Sigmoid colon (tissue), 6 donors: ENCODE measurements at regions not wholly inside any gene's neighbourhood (a gene's known extent, or its start where the extent isn't known, plus 50 kb on each side); places are given as distances from the start of the nearest gene placed in this dataset.

Experiments
- DNase-seq: peaks from one replicate; pipeline ENCODE4 v3.0.0-alpha.2; 2019
- H3K27ac ChIP-seq, 4 donors: fragments of 200-600 bp; sonication (generic); one replicate each; pipeline ENCODE4 v1.5.1; 2016 to 2019; ENCODE audit warnings: mild to moderate bottlenecking in 1 of 4
- H3K27me3 ChIP-seq, 3 donors: fragments of 200-600 bp; sonication (generic); one replicate each; pipeline ENCODE4 v1.5.1; 2019; ENCODE audit warnings: mild to moderate bottlenecking in 1 of 3
- H3K36me3 ChIP-seq, 4 donors: fragments of 200-600 bp; sonication (generic); one replicate each; pipeline ENCODE4 v1.5.1; 2016 to 2019
- H3K4me1 ChIP-seq, 4 donors: fragments of 200-600 bp; sonication (generic); one replicate each; pipeline ENCODE4 v1.5.1; 2017 to 2019
- H3K4me3 ChIP-seq, 4 donors: fragments of 200-600 bp; sonication (generic); one replicate each; pipeline ENCODE4 v1.5.1; 2017 to 2019; ENCODE audit warnings: mild to moderate bottlenecking in 2 of 4, moderate library complexity in 1 of 4
- H3K9me3 ChIP-seq, 4 donors: fragments of 200-600 bp in 3 of 4; sonication (generic) in 3 of 4; one replicate each; pipeline versions ENCODE4 v1.5.1 to v1.6.1; 2013 to 2019
- CTCF ChIP-seq, 4 experiments: fragments of 450-650 bp in 3 of 4; fragments of 200-600 bp in 1 of 4; IDR thresholded peaks; one replicate each; pipeline ENCODE4 v1.5.1; 2016 to 2019; ENCODE audit warnings: antibody characterized with exemption in 4 of 4, mild to moderate bottlenecking in 3 of 4, moderate library complexity in 2 of 4
- EP300 ChIP-seq, 4 donors: sonication (generic); formaldehyde crosslinking; IDR thresholded peaks; one replicate each; pipeline ENCODE4 v1.6.1; 2017; ENCODE audit warnings: antibody characterized with exemption in 4 of 4
- POLR2A ChIP-seq, 2 donors: fragments of 450-650 bp; IDR thresholded peaks; one replicate each; pipeline ENCODE4 v1.6.1; 2016; ENCODE audit warnings: antibody characterized with exemption in 2 of 2, mild to moderate bottlenecking in 2 of 2, moderate library complexity in 2 of 2
- POLR2AphosphoS5 ChIP-seq, 4 donors: sonication (generic); formaldehyde crosslinking; IDR thresholded peaks; one replicate each; pipeline ENCODE4 v1.6.1; 2017; ENCODE audit warnings: antibody characterized with exemption in 4 of 4
- WGBS, 2 donors: extraction: QIAGEN DNeasy Blood & Tissue Kit; methylation state at CpG; one replicate each; pipeline ENCODE4 v1.1.7; 2013; 5-methylcytosine and 5-hydroxymethylcytosine counted together
- intact Hi-C: fragments of 100-400 bp; cut with DNase I; formaldehyde crosslinking; loops from one replicate; pipeline ENCODE4 v1.15.1; 2023
- donor health status: healthy with polysubstance abuse.
- donor health status: healthy.

DNA sequence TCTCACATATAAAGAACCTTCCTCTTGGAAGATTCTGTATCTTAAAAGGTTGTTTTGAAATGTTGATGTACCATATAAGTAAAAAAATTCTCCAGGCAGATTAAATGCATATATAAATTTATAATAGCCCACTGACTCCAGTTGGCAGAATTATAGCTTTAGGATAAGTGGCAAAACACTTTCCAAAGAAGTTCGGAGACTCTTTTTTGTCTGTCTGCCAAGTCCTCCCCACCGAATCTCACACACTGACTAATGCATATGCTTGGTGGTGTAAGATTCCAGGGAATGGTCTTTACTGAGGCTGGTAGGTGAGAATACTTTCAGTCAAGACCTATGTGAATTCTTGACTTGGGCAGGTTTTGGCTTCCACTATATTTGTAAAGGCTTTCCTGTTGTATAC is 724.3 kb upstream of the CXADR start:
- no peaks in the 10 kb centered on the region for H3K27me3 ChIP-seq
- intact Hi-C loops = no loop called here
- no peak overlapping the region for H3K4me3 ChIP-seq
- DNase-seq = no peak
- H3K36me3 ChIP-seq = no peaks in the 10 kb centered on the region
- 35 to 38% methylated on average over 2 of the region's 2 CpGs for WGBS, 2 donors
- no peaks in the 10 kb centered on the region for H3K4me1 ChIP-seq
- H3K27ac ChIP-seq = no peak overlapping the region
- peaks cover 0 to 5% (median 1%) of the 10 kb centered on the region in 4 donors for H3K9me3 ChIP-seq
- no peak for TF ChIP-seq POLR2A (IDR thresholded peaks at IDR 0.05)
- TF ChIP-seq EP300 (IDR thresholded peaks at IDR 0.05) = no peak
- no peak for TF ChIP-seq CTCF (IDR thresholded peaks at IDR 0.05)
- TF ChIP-seq POLR2AphosphoS5 (IDR thresholded peaks at IDR 0.05) = no peak

- no peaks in the 10 kb centered on the region for H3K36me3 ChIP-seq
- H3K27ac ChIP-seq = no peak overlapping the region
- H3K9me3 ChIP-seq = no peaks in the 10 kb centered on the region
- intact Hi-C loops = no loop called here
- peaks cover 0 to 2% (median 0%) of the 10 kb centered on the region in 4 donors for H3K4me1 ChIP-seq
- H3K4me3 ChIP-seq = no peak overlapping the region
- TF ChIP-seq POLR2AphosphoS5 (IDR thresholded peaks at IDR 0.05) = no peak
- TF ChIP-seq EP300 (IDR thresholded peaks at IDR 0.05) = no peak
- 83 to 90% methylated on average over 3 of the region's 3 CpGs for WGBS, 2 donors
- no peaks in the 10 kb centered on the region for H3K27me3 ChIP-seq
- no peak for DNase-seq
Observed at GRCh38 chr21:16789636-16790035, 723.2 kb upstream of the CXADR start.

GRCh38 chr21:16792101-16792500 is 720.7 kb upstream of the CXADR start:
- no peak overlapping the region for H3K4me3 ChIP-seq
- no peak for DNase-seq
- no peak overlapping the region for H3K27ac ChIP-seq
- 81 to 83% methylated on average over 5 of the region's 5 CpGs for WGBS, 2 donors
- TF ChIP-seq CTCF (IDR thresholded peaks at IDR 0.05) (no peak), POLR2AphosphoS5 (IDR thresholded peaks at IDR 0.05) (no peak), POLR2A (IDR thresholded peaks at IDR 0.05) (no peak), EP300 (IDR thresholded peaks at IDR 0.05) (no peak)
- peaks cover 0 to 11% (median 8%) of the 10 kb centered on the region in 4 donors for H3K4me1 ChIP-seq
- no peaks in the 10 kb centered on the region for H3K27me3 ChIP-seq
- intact Hi-C loops = no loop called here
- H3K36me3 ChIP-seq = no peaks in the 10 kb centered on the region
- no peaks in the 10 kb centered on the region for H3K9me3 ChIP-seq

DNA sequence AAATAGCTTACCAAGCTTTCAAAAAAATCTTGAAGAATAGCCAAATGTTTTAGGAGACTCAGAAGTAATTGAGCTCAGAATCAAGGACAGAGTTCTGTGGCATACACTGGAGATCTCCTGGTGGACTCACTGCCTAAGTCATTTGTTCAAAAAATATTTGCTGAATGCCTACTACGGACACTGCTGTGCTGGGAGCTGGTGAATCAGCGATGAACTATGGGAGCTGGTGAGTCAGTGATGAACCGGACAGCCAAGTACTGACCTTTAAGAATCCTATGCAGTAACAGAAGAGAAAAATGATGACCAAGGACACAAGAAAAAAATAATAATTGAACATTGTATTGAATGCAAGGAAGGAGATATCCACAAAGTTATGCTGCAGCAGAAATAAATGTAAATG is 717.9 kb upstream of the CXADR start:
- no peak for TF ChIP-seq EP300 (IDR thresholded peaks at IDR 0.05)
- peak in 1 of 4 donors; percentile 9 for TF ChIP-seq POLR2AphosphoS5 (IDR thresholded peaks at IDR 0.05)
- Histone ChIP-seq H3K4me3 (no peak overlapping the region), H3K27me3 (no peaks in the 10 kb centered on the region), H3K9me3 (no peaks in the 10 kb centered on the region), H3K27ac (no peak overlapping the region), H3K4me1 (peaks cover 0 to 21% (median 13%) of the 10 kb centered on the region in 4 donors), H3K36me3 (no peaks in the 10 kb centered on the region)
- no peak for DNase-seq
- intact Hi-C loops = no loop called here
- WGBS, 2 donors = 83 to 85% methylated on average over 3 of the region's 3 CpGs

DNA sequence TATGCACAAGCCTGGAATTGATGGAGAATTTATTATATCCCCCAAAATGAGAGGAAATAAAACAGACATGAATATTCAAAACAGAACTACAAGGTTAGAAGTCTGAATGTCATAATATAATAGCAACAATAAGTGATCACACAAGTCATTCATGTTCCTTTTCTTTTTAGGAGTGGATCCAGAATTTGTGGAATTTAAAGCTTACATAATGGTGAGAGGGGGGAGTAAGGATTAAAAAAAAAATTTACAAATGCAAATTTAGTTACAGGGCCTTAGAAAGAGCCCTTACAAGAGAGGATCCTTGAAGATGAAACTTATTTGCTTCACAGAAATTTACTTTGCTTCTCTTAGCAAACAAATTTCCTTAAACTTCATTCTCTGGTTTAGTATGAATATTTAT is 716.1 kb upstream of the CXADR start:
- Histone ChIP-seq H3K4me1 (peaks cover 0 to 21% (median 13%) of the 10 kb centered on the region in 4 donors), H3K36me3 (no peaks in the 10 kb centered on the region), H3K4me3 (no peak overlapping the region), H3K27ac (no peak overlapping the region), H3K9me3 (no peaks in the 10 kb centered on the region), H3K27me3 (no peaks in the 10 kb centered on the region)
- intact Hi-C loops = no loop called here
- TF ChIP-seq EP300 (IDR thresholded peaks at IDR 0.05) (no peak), CTCF (IDR thresholded peaks at IDR 0.05) (no peak), POLR2A (IDR thresholded peaks at IDR 0.05) (no peak), POLR2AphosphoS5 (IDR thresholded peaks at IDR 0.05) (no peak)
- DNase-seq = no peak

- H3K27me3 ChIP-seq = no peaks in the 10 kb centered on the region
- DNase-seq = no peak
- no peaks in the 10 kb centered on the region for H3K36me3 ChIP-seq
- no peak overlapping the region for H3K4me3 ChIP-seq
- TF ChIP-seq POLR2AphosphoS5 (IDR thresholded peaks at IDR 0.05) (no peak), CTCF (IDR thresholded peaks at IDR 0.05) (no peak), EP300 (IDR thresholded peaks at IDR 0.05) (no peak), POLR2A (IDR thresholded peaks at IDR 0.05) (no peak)
- intact Hi-C loops = no loop called here
- H3K27ac ChIP-seq = no peak overlapping the region
- 68% methylated on average over 2 of the region's 2 CpGs for WGBS, 2 donors
- peaks cover 0 to 21% (median 13%) of the 10 kb centered on the region in 4 donors for H3K4me1 ChIP-seq
- H3K9me3 ChIP-seq = no peaks in the 10 kb centered on the region
Observed at GRCh38 chr21:16797540-16797939, 715.3 kb upstream of the CXADR start.
